ENCODE measurements at regions not wholly inside any gene's neighbourhood (a gene's known extent, or its start where the extent isn't known, plus 50 kb on each side); places are given as distances from the start of the nearest gene placed in this dataset.
A peak's percentile ranks its signal among the peaks of the same experiment; 100 is the strongest.

DNA sequence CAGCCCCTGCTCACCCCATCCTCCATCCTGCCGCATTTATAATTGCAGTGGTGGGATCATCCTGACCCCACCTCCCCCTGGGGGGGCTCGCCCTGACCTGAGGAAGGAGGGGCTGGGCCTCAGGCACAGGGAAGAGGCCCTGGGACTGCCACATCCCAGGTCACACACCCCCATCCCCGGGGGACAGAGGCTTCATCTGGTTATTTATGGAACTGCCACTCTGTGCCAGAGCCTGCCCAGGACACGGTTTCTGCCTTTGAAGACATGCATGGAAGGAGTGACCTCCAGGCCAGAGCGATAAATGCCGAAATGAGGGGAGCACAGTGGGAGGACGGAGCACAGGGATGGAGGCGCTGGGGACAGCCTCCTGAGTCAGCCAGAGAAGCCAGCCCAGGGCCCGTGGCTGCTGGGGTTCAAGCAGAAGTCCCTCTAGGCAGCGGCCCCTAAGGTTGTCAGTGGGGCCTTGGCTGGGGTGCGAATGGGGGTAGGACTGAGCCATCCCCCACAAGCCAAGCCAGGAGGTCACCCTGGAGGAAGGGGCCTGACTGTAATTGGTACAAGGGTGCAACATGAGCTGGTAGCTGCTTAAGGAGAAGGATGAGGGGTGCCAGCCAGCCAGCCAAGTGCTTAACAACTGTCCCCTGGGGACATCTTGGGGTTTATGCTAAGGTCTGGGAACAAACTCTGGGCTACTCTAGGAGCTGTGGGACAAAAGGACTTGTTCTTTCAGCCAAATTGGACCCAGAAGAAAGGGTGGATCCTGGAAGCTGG lies 51.4 kb upstream of the SHISAL1 start:
- H3K4me1 Mint-ChIP-seq (ENCODE audit: unreplicated experiment): peaks cover 56% of the 10 kb centered on the region
- TF ChIP-seq, protein P1, sequence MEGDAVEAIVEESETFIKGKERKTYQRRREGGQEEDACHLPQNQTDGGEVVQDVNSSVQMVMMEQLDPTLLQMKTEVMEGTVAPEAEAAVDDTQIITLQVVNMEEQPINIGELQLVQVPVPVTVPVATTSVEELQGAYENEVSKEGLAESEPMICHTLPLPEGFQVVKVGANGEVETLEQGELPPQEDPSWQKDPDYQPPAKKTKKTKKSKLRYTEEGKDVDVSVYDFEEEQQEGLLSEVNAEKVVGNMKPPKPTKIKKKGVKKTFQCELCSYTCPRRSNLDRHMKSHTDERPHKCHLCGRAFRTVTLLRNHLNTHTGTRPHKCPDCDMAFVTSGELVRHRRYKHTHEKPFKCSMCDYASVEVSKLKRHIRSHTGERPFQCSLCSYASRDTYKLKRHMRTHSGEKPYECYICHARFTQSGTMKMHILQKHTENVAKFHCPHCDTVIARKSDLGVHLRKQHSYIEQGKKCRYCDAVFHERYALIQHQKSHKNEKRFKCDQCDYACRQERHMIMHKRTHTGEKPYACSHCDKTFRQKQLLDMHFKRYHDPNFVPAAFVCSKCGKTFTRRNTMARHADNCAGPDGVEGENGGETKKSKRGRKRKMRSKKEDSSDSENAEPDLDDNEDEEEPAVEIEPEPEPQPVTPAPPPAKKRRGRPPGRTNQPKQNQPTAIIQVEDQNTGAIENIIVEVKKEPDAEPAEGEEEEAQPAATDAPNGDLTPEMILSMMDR (IDR thresholded peaks at IDR 0.05): no peak
- no peak overlapping the region for H3K4me3 Mint-ChIP-seq (ENCODE audit: unreplicated experiment)
- H3K9me3 Mint-ChIP-seq (ENCODE audit: unreplicated experiment): no peaks in the 10 kb centered on the region
- peak overlapping the region; percentile 80 for H3K27ac Mint-ChIP-seq (ENCODE audit: unreplicated experiment)
- DNase-seq (ENCODE audit: extremely low spot score, unreplicated experiment): no peak
- peaks cover 5% of the 10 kb centered on the region for H3K27me3 Mint-ChIP-seq (ENCODE audit: unreplicated experiment)
- no peaks in the 10 kb centered on the region for H3K36me3 Mint-ChIP-seq (ENCODE audit: unreplicated experiment)

DNA sequence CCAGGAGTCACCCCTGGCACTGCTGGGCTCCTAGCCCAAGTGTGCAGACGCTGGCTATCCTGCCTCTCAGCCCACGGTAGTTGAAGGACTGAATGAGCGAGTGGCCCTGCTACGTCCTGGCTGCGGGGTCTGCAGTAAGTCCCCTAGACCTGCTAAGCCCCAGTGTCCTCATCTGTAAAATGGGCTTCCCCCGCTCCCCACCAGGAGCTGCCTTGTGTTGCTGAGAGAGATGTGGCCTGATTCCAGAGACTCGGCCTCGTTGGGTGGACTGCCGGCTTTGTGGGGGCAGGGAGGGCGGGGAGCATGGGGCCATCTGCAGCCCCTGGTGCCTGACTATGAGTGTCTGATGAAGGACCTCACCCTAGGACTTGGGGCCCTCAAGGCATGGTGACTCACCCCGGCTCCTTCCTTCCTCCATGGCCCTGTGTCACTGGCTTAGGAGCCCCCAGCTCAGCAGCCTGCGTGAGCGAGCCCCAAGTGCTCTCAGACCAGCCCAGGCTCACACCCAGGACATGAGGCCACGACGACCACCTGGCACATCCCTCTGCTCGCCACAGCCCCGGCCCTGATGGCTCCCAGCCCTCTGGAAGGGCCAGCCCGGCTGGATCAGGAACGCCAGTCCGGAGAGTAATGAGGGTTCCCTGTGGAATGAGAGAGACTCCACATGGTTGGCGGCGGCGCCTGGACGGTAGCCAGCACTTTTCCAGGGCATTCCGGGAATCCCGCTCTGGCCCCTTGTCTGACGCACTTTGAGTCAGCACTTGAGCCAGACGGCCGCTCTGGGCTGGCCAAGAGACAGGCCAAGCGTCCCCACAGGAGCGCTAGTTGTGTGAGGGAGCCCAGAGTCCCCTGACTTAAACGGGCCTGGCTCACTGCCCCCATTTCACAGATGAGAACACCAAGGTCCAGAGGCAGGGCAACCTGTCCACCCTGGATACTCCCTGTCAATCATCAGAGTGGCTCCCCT lies 50.5 kb upstream of the SHISAL1 start:
- TF ChIP-seq, protein P1 (IDR thresholded peaks at IDR 0.05): no peak
- peaks cover 64% of the 10 kb centered on the region for H3K4me1 Mint-ChIP-seq (ENCODE audit: unreplicated experiment)
- DNase-seq (ENCODE audit: extremely low spot score, unreplicated experiment): peak; percentile 94
- peaks cover 3% of the 10 kb centered on the region for H3K27me3 Mint-ChIP-seq (ENCODE audit: unreplicated experiment)
- peak overlapping the region; percentile 80 for H3K27ac Mint-ChIP-seq (ENCODE audit: unreplicated experiment)
- H3K9me3 Mint-ChIP-seq (ENCODE audit: unreplicated experiment): no peaks in the 10 kb centered on the region
- H3K36me3 Mint-ChIP-seq (ENCODE audit: unreplicated experiment): no peaks in the 10 kb centered on the region
- no peak overlapping the region for H3K4me3 Mint-ChIP-seq (ENCODE audit: unreplicated experiment)

DNA sequence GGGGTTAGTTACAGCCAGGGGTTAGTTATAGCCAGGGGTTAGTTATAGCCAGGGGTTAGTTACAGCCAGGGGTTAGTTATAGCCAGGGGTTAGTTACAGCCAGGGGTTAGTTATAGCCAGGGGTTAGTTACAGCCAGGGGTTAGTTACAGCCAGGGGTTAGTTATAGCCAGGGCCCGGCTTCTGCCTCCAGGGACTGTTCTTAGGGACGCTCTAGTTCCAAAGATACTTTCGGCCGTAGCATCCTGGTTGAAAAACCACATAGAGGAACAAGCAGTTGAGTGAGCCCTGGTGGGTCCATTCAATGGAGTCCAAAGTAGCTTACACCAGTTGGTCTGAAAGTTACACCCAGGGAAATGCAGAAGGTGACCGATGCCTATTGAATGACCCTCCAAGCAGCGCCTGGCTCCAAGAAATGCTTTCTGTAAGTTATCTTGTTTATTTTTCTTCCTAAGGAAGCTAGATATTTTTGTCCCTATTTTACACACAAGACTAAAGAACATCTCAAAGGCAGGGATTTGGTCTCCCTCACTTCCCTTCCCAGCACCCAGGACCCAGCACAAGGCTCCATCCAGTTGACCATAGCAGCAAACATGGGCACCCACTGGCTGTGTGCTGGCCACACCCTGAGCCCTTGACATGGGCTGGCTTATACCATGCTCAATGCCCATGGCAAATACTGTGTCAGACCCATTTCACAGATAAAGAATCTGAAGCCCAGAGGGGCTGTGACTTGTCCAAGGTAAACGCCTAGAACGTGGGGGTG lies 49.7 kb upstream of the SHISAL1 start:
- Mint-ChIP-seq H3K4me3 (ENCODE audit: unreplicated experiment) (no peak overlapping the region), H3K27ac (ENCODE audit: unreplicated experiment) (peak overlapping the region; percentile 80), H3K4me1 (ENCODE audit: unreplicated experiment) (peaks cover 72% of the 10 kb centered on the region), H3K9me3 (ENCODE audit: unreplicated experiment) (no peaks in the 10 kb centered on the region), H3K36me3 (ENCODE audit: unreplicated experiment) (no peaks in the 10 kb centered on the region), H3K27me3 (ENCODE audit: unreplicated experiment) (peaks cover 3% of the 10 kb centered on the region)
- no peak for DNase-seq (ENCODE audit: extremely low spot score, unreplicated experiment)
- TF ChIP-seq, protein P1 (IDR thresholded peaks at IDR 0.05): no peak
